ENCODE measurements at regions not wholly inside any gene's neighbourhood (a gene's known extent, or its start where the extent isn't known, plus 50 kb on each side); places are given as distances from the start of the nearest gene placed in this dataset.
"Not testable (repeated sequence)": the region's sequence is repeated elsewhere in the genome, so short reads cannot be mapped to it uniquely, and the experiment has no call there.

GRCh38 chr4:180356766-180357165 lies 1886.4 kb upstream of the TENM3 start:
- Histone ChIP-seq H3K27ac (replicated peaks) (no peak overlapping the region), H3K27me3 (ENCODE audit: insufficient read depth, poor library complexity, severe bottlenecking) (no peaks in the 10 kb centered on the region), H3K4me3 (replicated peaks; ENCODE audit: insufficient read depth, low read length) (no peak overlapping the region)
- DNase-seq (ENCODE audit: low read depth in 1 of 2, low spot score in 1 of 2): no peak
- TF ChIP-seq, protein P1, sequence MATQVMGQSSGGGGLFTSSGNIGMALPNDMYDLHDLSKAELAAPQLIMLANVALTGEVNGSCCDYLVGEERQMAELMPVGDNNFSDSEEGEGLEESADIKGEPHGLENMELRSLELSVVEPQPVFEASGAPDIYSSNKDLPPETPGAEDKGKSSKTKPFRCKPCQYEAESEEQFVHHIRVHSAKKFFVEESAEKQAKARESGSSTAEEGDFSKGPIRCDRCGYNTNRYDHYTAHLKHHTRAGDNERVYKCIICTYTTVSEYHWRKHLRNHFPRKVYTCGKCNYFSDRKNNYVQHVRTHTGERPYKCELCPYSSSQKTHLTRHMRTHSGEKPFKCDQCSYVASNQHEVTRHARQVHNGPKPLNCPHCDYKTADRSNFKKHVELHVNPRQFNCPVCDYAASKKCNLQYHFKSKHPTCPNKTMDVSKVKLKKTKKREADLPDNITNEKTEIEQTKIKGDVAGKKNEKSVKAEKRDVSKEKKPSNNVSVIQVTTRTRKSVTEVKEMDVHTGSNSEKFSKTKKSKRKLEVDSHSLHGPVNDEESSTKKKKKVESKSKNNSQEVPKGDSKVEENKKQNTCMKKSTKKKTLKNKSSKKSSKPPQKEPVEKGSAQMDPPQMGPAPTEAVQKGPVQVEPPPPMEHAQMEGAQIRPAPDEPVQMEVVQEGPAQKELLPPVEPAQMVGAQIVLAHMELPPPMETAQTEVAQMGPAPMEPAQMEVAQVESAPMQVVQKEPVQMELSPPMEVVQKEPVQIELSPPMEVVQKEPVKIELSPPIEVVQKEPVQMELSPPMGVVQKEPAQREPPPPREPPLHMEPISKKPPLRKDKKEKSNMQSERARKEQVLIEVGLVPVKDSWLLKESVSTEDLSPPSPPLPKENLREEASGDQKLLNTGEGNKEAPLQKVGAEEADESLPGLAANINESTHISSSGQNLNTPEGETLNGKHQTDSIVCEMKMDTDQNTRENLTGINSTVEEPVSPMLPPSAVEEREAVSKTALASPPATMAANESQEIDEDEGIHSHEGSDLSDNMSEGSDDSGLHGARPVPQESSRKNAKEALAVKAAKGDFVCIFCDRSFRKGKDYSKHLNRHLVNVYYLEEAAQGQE (IDR thresholded peaks at IDR 0.05; ENCODE audit: insufficient replicate concordance, low read depth): no peak
- TF ChIP-seq CTCF (IDR thresholded peaks at IDR 0.05; ENCODE audit: insufficient read depth, low read length): no peak
- no peak for TF ChIP-seq POLR2AphosphoS5 (IDR thresholded peaks at IDR 0.05; ENCODE audit: low read depth)
- no peak for TF ChIP-seq SPI1 (IDR thresholded peaks at IDR 0.05; ENCODE audit: borderline replicate concordance, low read depth)
- TF ChIP-seq GABPA (IDR thresholded peaks at IDR 0.05; ENCODE audit: low read depth): no peak

- not testable (repeated sequence) for DNase-seq (ENCODE audit: low read depth in 1 of 2, low spot score in 1 of 2); H3K4me3 ChIP-seq (replicated peaks; ENCODE audit: insufficient read depth, low read length); H3K27ac ChIP-seq (replicated peaks); H3K27me3 ChIP-seq (ENCODE audit: insufficient read depth, poor library complexity, severe bottlenecking)
- peak; percentile 59 for TF ChIP-seq SPI1 (IDR thresholded peaks at IDR 0.05; ENCODE audit: borderline replicate concordance, low read depth)
Observed at GRCh38 chr4:180360113-180360512, 1883.1 kb upstream of the TENM3 start.

GRCh38 chr4:180363815-180364214 lies 1879.4 kb upstream of the TENM3 start:
- no peaks in the 10 kb centered on the region for H3K27me3 ChIP-seq (ENCODE audit: insufficient read depth, poor library complexity, severe bottlenecking)
- no peak overlapping the region for H3K27ac ChIP-seq (replicated peaks)
- no peak for TF ChIP-seq CTCF (IDR thresholded peaks at IDR 0.05; ENCODE audit: insufficient read depth, low read length)
- peak; percentile 17; the same call in 1 of the 2 replicates for TF ChIP-seq SPI1 (IDR thresholded peaks at IDR 0.05; ENCODE audit: borderline replicate concordance, low read depth)
- H3K4me3 ChIP-seq (replicated peaks; ENCODE audit: insufficient read depth, low read length): no peak overlapping the region
- no peak for DNase-seq (ENCODE audit: low read depth in 1 of 2, low spot score in 1 of 2)

- no peak for DNase-seq (ENCODE audit: low read depth in 1 of 2, low spot score in 1 of 2)
- TF ChIP-seq GABPA (IDR thresholded peaks at IDR 0.05; ENCODE audit: low read depth) (no peak), POLR2AphosphoS5 (IDR thresholded peaks at IDR 0.05; ENCODE audit: low read depth) (no peak), SPI1 (IDR thresholded peaks at IDR 0.05; ENCODE audit: borderline replicate concordance, low read depth) (no peak), CTCF (IDR thresholded peaks at IDR 0.05; ENCODE audit: insufficient read depth, low read length) (no peak)
- TF ChIP-seq, protein P1 (IDR thresholded peaks at IDR 0.05; ENCODE audit: insufficient replicate concordance, low read depth): no peak
- no peak overlapping the region for H3K4me3 ChIP-seq (replicated peaks; ENCODE audit: insufficient read depth, low read length)
- H3K27ac ChIP-seq (replicated peaks): no peak overlapping the region
- H3K27me3 ChIP-seq (ENCODE audit: insufficient read depth, poor library complexity, severe bottlenecking): no peaks in the 10 kb centered on the region
Observed at GRCh38 chr4:180372691-180373090, 1870.5 kb upstream of the TENM3 start.

All from HL-60 (cell line).